ENCODE measurements at regions not wholly inside any gene's neighbourhood (a gene's known extent, or its start where the extent isn't known, plus 50 kb on each side); places are given as distances from the start of the nearest gene placed in this dataset.

- no peak for DNase-seq
Observed at GRCh38 chr20:58600756-58601155, 50.3 kb upstream of the STX16 start.

GRCh38 chr20:58599966-58600365, 51.1 kb upstream of the STX16 start:
- no peak for DNase-seq

DNA sequence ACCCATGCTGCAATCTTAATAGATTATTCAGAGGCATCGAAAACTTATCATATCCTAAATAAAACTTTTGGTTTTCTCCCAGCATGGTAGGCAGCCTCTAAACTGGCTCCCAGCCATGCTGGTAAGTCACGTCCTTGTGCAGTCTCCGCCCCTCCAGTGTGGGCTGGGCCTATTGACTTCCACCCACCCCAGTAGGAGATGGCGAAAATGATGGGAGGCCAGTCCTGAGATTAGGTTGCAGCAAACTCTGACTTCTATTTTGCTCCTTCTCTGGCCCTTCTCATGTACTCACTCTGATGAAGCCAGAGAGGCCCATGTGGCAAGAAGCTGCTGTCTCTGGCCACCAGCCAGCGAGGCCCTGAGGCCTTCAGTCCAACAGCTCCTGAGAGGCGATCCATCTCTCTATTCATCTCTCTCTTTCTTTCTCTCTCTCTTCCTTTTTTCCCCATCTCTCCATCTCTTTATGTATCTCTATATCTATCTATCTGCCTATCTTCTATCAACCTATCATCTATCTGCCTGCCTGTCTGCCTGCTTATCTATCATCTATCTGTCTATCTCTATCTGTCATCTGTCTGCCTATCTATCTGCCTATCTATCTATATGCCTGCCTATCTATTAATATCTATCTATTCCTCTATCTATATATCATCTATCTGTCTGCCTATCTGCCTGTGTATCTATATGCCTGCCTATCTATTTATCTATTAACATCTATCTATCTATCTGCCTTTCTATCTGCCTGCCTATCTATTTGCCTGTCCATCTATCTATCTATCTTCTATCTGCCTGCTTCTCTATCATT, 52.7 kb upstream of the STX16 start:
- DNase-seq, result no peak

GRCh38 chr20:58597249-58597891, 53.7 kb upstream of the STX16 start:
- DNase-seq, result no peak

DNA sequence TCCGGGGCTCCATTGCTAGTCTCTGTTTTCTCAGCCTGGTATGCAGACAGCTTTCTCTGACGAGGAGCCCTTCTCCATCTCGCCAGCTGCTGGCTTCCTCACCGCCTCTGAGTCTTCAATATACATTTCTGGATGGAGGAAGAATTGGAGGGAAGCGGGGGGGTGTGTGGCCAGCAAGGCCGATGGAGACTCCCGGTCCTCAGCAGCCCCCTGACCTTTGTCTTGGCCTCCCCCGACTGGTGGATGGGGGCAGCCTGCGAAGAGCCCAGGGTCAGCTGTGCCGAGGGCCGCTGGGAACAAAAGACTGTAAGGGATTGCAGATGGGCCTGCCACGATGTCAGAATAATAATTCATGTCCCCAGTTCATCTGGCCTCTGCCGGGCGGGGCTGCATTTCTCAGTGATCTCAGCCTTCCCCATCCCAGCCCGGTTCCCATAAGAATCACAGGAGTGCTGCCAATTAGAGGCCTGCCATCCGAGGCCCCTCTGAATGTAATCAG, 54.3 kb upstream of the STX16 start:
- DNase-seq, result no peak

DNA sequence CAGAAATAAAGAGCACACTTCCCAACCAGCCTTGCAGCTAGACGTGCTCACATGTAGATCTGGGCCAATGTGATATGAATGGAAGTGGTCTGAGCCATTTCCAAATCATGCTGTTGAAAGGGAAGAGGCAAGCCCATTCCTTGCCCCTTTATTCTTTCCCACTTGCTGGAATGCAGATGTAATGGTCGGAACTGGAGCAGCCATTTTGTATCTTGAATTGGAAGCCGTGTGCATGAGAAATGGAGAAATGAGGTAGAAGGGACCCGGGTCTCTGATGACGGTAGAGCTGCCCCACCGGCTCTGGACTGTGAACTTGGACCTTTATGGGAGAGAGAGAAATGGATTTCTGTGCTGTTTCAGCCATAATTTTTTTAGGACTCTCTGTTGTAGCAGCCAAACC, 54.8 kb upstream of the STX16 start:
- no peak for DNase-seq

- DNase-seq, result no peak
Observed at GRCh38 chr20:58595167-58595566, 55.9 kb upstream of the STX16 start.

DNA sequence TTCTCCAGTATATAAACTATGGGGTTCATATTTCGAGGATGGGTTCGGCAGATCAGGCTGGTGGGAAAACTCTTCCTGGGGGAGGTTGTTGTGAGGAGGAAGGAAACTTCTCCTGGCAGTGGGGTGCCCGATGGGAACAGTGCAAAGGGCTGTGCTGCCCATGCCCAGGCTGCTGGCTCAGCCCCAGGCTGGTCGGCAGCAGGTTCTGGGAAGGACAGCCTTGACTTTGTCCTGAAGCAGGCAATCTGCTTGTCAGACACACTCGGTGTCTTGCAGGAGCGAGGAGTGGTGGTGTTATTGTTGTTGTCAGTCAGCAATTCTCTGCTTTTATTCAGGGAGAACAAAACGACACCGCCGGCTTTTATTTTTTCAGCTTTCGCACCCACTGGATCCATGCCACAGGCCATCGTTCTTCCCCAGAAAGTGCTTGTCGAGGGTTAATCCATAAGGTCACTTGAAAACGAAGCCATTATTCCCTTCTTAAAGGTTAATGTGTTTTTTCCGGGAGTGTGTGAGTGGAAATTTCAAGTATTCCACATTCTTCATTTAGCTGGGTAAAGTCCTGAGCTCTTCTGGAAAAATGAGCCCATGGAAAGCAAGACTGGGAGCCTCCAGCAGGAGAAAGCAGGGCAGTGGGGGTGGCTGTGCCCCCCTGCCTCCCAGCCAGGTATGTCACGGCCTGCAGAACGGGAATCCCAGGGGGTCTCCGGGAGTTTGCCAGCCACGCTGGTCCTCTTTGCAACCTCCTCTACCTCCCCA, 57.0 kb upstream of the STX16 start:
- DNase-seq, result no peak

DNA sequence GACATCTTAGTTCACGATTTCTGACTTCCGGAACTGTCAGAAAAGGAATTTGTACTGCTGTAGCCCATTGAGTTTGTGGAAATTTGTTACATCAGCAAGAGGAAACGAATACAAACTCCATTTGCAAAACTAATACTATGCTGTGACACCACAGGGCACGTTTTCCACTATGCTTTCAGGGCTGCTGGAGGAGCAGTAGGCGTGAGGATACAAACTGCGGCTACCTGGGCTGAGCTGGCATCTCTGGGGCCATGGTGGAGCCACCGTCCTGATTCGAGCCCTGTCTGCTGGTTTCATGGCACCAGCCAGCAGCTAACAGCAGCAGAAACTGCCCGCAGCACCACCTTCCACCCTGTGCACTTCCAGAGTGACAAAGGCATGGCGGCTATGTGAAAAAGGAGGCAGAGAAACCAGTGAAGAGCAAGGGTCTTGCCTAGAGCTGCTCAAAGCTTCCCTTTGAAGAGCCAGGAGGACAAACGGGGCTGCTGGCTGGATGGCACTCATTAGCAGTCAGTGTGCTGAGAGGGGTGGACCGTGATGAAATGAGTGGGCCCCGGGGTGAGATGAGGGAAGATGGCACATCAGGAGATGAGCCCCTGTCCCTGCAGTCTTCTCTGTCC, 58.9 kb upstream of the STX16 start:
- no peak for DNase-seq

- DNase-seq, result no peak
Observed at GRCh38 chr20:58590679-58591473, 60.2 kb upstream of the STX16 start.

- no peak for DNase-seq
Observed at GRCh38 chr20:58587467-58587866, 63.6 kb upstream of the STX16 start.

DNA sequence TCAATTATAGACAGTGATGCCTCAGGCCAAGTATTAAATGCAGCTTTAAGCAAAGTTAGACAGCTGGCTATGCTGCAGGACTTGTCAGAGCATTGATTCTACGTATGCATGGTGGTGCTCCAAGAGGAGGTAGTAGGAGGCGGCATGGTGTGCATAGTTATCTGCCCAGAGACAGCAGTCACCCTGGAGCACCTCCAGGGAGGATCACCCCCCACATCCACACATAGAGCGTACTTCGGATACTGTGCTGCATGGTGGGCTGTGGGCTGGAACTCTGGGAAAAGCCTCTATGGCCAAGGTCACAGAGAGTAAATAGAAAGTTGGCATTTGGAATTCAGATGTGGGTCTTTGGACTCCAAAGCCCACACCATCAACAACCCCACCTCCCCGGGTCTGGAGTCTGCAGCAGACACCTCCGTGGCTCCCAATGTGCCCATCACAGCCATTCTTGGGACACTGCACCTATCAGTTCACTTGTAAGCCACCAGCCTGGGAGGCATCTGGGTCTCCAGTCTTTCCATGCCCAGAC, 64.5 kb upstream of the STX16 start:
- no peak for DNase-seq

DNA sequence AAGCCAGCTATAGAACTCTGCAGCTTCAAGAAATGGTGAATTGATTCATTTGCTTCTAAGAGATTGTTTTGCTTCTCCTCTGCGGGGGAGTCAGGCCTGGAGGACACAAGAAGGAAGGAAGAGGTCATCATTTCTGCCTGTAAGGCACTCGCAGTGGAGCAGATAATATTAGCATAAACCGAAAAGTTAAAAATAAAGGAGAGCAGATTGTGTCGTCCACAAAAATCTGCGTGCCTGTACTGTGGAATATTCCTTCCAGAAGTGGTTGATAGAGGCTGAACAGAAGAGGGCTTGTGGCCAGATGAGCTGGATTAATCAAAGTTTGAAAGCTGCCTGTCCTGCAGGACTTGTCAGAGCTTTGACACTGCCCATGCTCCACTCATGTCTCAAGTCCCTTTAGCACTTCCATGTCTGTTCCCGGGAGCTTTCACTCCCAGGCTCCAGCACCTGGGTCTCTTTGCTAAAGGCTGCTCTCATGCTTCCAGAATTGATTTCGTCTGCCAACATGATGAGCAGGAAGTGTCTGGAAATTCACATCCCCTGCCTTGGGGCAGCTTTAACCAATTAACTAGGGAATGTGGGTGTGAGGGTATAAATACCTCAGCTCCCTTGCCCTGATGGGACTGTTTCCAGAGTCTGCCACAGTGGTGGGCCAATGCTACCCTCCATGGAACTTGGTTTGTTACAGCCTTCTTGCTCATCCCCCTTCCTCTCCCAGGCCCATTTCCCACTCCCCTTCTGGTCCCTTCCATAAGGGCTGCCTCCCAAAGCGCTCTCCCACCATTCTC, 65.1 kb upstream of the STX16 start:
- no peak for DNase-seq

DNA sequence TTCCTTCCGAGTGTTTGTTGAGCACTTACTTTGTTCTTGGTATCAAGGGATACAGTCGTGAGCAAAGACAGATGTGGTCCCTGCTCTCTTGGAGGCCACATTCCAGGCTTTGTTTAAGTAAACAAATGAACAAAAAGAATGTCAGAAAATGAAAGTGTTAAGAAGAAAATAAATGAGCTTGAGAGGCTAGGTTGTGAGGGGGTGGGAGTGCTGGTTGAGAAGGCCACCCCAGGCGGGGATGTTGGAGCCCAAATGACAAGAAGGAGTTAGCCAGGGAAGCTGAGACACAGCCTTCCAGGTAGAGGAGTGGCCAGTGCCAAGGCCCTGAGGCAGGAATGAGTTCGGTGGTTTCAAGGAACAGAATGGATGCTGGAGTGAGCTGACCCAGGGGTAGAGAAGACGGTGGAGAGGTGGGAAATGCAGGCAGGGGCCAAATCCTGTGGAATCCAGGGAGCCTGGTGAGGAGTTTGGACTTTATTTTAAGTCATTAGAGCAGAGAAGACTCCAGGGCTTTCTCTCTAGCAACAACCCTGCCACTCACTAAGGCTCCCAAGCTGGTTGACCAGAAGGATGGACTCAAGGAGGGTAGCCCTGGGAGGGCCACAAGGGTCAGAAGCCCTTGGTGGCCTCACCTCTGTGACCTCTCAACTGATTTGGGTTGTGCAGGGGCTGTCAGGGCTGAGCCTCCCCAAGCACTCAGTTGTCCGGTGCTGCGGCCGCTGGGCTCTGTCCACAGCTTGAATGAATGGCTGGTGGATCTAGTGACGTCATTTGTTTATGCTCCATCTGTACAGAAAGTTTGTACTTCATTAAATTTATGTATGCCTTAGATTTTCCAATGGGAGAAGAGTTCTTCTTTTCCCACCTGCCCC, 66.0 kb upstream of the STX16 start:
- no peak for DNase-seq

DNA sequence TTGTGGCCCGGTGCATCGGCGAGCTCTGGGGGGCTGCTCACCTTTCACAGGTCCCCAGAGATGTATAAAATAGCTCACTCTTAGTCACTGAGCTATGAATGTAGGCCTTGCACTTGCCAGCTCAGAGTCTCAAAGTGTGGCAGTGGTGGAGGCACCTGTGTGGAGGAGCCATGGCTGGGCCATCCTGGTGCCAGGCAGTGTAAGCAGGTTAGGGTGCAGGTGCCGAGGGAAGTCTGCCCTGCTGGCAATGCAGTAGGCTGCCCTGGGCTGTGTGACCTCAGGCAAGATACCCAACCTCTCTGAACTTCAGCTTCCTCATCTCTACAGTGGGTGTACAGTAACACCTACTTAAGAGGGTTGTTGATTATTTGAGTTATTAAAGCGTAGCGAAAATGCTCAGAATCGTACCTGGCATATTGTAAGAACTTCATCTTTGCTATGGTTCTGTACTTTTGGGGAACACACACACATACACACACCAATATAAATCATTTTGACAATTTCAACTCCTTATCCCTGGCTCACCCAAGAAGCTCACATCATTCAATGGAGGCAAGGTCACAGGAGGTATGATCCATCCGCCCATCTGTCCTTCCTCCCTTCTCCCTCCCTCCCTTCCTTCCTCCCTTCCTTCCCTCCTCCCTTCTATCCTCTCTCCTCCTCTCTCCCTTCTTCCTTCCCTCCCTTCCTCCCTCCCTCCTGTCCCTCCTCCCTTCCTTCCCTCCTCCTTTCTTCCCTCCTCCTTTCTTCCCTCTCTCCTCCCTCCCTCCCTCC, 66.8 kb upstream of the STX16 start:
- no peak for DNase-seq

DNA sequence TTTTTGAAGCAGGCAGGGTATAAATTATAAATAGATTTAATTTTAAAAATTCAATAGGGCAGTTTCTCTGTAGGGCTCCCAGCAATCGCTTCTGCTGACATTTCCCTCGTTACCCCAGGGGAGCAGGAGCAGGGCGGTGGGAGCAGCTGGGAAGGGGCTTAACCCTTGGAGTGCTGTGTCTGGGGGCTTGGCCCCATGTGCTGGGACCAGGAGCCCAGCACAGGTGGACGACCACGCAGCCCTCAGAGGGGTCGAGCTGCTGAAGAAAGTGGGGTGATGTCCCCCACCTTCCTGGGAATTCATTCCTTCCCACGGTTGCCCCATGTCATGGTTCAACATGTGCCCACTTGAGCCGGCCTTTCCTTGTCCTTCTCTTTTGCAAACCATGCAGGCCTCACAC, 67.5 kb upstream of the STX16 start:
- no peak for DNase-seq

GRCh38 chr20:58583176-58583575, 67.9 kb upstream of the STX16 start:
- no peak for DNase-seq

GRCh38 chr20:58580474-58580835, 65.3 kb upstream of the APCDD1L start:
- no peak for DNase-seq

DNA sequence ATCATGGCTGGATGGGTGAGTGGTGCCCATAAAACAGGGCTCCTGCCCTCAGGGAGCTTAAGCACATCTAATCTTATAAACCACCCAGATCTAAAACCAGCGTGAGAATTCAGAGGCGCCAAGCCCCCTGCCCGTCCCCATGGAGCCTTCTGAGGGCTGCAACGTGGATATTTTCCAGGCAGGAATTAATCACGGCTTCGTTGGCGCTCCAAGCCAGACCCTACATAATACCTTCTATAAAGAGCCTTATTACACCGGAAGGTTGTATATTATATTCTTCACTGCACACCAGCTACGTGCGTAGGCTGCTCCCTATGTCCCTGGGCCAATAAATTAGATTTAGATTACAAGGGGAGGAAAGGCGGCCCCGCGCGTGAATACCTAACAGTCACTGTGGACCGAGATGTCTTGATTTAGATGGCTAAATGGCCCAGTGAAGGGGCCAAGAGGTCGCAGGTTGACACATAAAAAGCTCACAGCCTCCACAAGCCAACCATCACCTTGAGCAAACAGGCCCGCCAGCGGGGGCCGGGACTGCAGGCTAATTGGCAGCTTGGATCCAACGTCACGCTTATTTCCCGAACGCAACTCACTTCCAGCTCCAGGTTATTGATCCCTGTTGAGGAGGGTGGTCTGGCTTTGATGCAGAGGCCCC, 64.7 kb upstream of the APCDD1L start:
- no peak for DNase-seq
